Psoas muscle (tissue), 7 donors: ENCODE measurements at regions not wholly inside any gene's neighbourhood (a gene's known extent, or its start where the extent isn't known, plus 50 kb on each side); places are given as distances from the start of the nearest gene placed in this dataset.

Experiments used
- ATAC-seq, 4 donors: fragments of 200-7000 bp; cut with Tn5 transposase; one replicate each; pipeline ENCODE4 v1.9.1; 2020; ENCODE audit warnings: moderate library complexity in 3 of 4, mild to moderate bottlenecking in 2 of 4
- DNase-seq, 2 donors: peaks; one replicate each; pipeline ENCODE4 v3.0.0-alpha.2; 2020
- H3K27ac ChIP-seq: fragments of 200-600 bp; one replicate; pipeline ENCODE4 v1.8.0; 2022
- H3K27me3 ChIP-seq, 3 donors: fragments of 200-600 bp in 1 of 3; one replicate each; pipeline versions ENCODE4 v1.6.1 to v1.8.0; 2013 to 2022; ENCODE audit warnings: low read length in 2 of 3, mild to moderate bottlenecking in 2 of 3, moderate library complexity in 1 of 3; ENCODE audit not compliant: insufficient read depth in 3 of 3
- H3K36me3 ChIP-seq, 2 donors: fragments of 200-600 bp in 1 of 2; one replicate each; pipeline versions ENCODE4 v1.6.1 to v1.8.0; 2013 to 2022; ENCODE audit warnings: low read depth in 1 of 2, mild to moderate bottlenecking in 1 of 2, moderate library complexity in 1 of 2; ENCODE audit not compliant: insufficient read depth in 1 of 2
- H3K4me1 ChIP-seq: fragments of 200-600 bp; one replicate; pipeline ENCODE4 v1.8.0; 2022
- H3K4me3 ChIP-seq: fragments of 200-600 bp; one replicate; pipeline ENCODE4 v1.8.0; 2022; ENCODE audit warnings: mild to moderate bottlenecking
- H3K9me3 ChIP-seq: fragments of 200-600 bp; one replicate; pipeline ENCODE4 v1.8.0; 2022
- WGBS, 3 donors: extraction: QIAGEN DNeasy Blood & Tissue Kit; methylation state at CpG; one replicate each; pipeline versions ENCODE4 v1.1.6 to v1.1.7; 2013; 5-methylcytosine and 5-hydroxymethylcytosine counted together
- intact Hi-C, 2 donors: fragments of 100-400 bp; cut with DNase I; formaldehyde crosslinking; loops; one replicate each; pipeline versions ENCODE4 v1.11.0 to v1.14.2; 2022
- TF ChIP-seq, protein P1 (sequence below): fragments of 200-600 bp; IDR thresholded peaks from one replicate; pipeline ENCODE4 v1.8.0; 2022; ENCODE audit warnings: antibody characterized with exemption
- donor health status: healthy with polysubstance abuse.
- donor health status: DM: no; HTN: no; CAD: no; lungs with moderate emphysema.
- donor health status: Bipolar disorder and iron deficiency.
- donor health status: healthy.
- donor health status: DM: yes; HTN: yes; CAD: no.
- donor health status: DM: no; HTN: no; CAD: no.
- donor health status: DM: yes; HTN: yes; CAD: no.

DNA sequence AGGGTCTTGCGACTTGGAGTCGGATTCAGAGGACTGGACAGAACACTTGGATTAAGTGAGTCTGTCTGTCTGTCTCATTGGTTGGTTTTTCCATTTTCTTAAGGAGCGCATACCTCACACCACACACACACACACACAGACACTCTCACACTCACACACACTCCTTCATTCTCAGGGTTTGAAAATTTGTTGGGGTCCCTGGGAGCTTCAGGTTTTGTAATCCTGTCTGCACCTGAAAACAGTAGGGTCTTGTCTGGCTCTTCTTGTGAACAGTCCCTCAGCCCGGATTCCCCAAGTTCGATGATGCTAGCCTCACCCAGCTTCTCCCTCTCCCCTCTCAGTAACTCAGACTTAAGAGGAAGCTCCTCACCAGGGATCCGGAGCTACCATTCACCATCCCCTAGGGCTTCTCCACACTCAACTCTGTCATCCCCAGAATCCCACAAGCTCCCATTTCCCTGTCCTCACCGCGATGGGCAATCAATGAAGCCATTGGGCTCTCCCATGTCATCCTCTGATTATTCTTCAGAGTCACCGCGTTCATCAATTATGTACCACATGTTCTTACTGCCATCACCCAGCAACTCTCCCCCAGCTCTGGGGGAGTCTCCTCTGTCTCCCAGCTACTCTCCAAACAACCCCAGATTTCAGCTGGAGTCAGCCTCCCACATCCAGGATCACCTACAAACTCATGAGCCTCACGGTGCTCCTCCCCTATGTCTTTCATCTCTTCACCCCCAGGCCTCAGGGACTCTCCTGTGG lies 1530.9 kb upstream of the TPTE start:
- peaks cover 11 to 56% (median 17%) of the 10 kb centered on the region in 3 donors for H3K27me3 ChIP-seq
- TF ChIP-seq, protein P1, sequence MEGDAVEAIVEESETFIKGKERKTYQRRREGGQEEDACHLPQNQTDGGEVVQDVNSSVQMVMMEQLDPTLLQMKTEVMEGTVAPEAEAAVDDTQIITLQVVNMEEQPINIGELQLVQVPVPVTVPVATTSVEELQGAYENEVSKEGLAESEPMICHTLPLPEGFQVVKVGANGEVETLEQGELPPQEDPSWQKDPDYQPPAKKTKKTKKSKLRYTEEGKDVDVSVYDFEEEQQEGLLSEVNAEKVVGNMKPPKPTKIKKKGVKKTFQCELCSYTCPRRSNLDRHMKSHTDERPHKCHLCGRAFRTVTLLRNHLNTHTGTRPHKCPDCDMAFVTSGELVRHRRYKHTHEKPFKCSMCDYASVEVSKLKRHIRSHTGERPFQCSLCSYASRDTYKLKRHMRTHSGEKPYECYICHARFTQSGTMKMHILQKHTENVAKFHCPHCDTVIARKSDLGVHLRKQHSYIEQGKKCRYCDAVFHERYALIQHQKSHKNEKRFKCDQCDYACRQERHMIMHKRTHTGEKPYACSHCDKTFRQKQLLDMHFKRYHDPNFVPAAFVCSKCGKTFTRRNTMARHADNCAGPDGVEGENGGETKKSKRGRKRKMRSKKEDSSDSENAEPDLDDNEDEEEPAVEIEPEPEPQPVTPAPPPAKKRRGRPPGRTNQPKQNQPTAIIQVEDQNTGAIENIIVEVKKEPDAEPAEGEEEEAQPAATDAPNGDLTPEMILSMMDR, result no peak
- H3K4me3 ChIP-seq, result no peak overlapping the region
- no peaks in the 10 kb centered on the region for H3K4me1 ChIP-seq
- WGBS, 3 donors, result 52 to 63% (median 55%) methylated on average over 11 of the region's 11 CpGs
- H3K27ac ChIP-seq, result no peak overlapping the region
- intact Hi-C loops, result no loop called here
- no peaks in the 10 kb centered on the region for H3K9me3 ChIP-seq
- no peaks in the 10 kb centered on the region for H3K36me3 ChIP-seq
- ATAC-seq, result peak in 1 of 4 donors; percentile 24
- no peak for DNase-seq

DNA sequence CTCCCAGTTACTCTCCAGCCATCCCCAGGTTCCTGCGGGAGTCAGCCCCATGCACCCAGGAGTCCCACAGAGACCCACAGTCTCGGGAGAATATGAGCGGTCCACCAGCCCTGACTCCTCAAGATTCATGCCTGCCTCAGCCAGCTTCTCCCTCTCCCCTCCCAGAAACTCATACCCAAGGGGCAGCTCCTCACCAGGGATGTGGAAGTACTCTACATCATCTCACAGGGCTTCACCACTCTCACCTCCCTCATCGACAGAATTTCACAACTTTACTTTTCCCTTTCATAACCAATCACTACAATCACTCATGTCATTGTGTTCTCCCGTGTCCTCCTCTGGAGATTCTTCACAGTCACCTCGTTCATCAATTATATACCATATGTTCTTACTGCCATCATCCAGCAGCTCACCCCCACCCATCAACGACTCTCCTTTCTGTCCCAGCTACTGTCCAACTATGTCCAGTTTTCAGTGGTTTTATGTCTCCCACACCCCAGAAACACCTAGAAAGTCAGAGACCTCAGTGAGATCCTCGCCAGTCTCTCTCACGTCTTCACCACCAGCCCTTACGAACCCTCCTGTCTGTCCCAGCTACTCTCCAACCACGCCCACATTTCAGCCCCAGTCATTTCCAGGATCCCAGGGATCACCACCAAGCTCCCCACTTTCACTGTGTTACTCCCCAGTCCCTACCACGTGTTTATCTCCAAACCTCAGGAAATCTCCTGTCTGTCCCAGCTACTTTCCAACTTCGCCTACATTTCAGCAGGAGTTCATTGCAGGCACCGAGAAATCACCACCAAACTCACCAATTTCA lies 1530.1 kb upstream of the TPTE start:
- H3K9me3 ChIP-seq, result no peaks in the 10 kb centered on the region

DNA sequence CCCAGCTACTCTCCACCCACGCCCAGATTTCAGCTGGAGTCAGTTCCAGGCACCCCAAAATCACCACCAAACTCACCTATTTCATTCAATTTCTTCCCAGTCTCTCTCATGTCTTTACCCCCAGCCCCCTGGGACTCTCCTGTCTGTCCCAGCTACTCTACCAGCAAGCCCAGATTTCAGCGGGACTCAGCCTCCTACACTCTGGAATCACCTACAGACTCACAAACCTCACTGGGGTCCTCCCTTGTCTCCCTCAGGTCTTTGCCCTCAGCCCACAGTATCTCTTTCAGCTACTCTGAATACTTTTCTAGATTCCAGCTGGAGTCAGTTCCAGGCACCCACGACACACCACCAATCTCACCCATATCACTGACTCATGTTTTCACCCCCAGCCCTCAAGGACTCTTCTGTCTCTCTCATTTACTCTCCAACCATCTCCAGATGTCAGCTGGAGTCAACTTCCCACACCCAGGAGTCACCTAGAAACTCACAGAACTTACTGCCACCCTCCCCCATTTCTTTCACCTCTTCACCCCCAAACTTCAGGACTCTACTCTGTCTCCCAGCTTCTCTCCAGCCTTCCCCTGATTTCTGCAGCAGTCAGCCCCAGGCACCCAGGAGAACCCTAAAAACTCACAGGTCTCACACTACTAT lies 1529.3 kb upstream of the TPTE start:
- no peak for DNase-seq
- WGBS, 3 donors, result 42 to 52% (median 43%) methylated on average over 3 of the region's 3 CpGs
- no peak for ATAC-seq

More for the DNA sequence above, 1530.1 kb upstream of the TPTE start:
- ATAC-seq (no peak), DNase-seq (no peak)
- no peak overlapping the region for H3K4me3 ChIP-seq
- H3K4me1 ChIP-seq, result no peaks in the 10 kb centered on the region
- H3K36me3 ChIP-seq, result no peaks in the 10 kb centered on the region
- no peak overlapping the region for H3K27ac ChIP-seq
- intact Hi-C loops, result no loop called here
- H3K27me3 ChIP-seq, result peaks cover 11 to 63% (median 17%) of the 10 kb centered on the region in 3 donors
- TF ChIP-seq, protein P1, result no peak
- 51 to 58% (median 55%) methylated on average over 14 of the region's 14 CpGs for WGBS, 3 donors

DNA sequence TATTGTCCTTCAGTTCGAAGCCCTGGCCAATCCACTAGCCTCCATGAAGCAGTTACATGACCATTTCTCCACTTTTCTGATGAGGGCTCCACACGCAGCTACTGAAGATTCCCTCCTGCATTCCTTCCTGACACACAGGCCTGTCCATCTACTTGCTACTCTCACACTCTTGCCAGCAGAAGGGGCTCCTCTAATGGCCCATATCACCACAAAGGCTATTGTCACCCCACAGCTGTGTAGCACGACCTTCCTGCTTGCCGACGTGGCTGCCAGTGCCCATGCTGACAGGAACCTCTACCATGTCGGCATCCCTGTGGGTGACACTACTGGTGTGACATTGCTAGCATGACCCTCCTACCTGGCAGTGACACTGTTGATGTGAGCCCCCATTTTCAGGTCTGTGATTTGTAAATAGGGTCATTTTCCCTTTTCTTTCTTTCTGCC lies 1528.6 kb upstream of the TPTE start:
- peaks cover 11 to 72% (median 17%) of the 10 kb centered on the region in 3 donors for H3K27me3 ChIP-seq
- H3K36me3 ChIP-seq, result no peaks in the 10 kb centered on the region

More for the DNA sequence above, 1529.3 kb upstream of the TPTE start:
- H3K27ac ChIP-seq, result no peak overlapping the region
- H3K36me3 ChIP-seq, result no peaks in the 10 kb centered on the region
- no peaks in the 10 kb centered on the region for H3K9me3 ChIP-seq
- H3K27me3 ChIP-seq, result peaks cover 11 to 66% (median 17%) of the 10 kb centered on the region in 3 donors
- no peak overlapping the region for H3K4me3 ChIP-seq
- H3K4me1 ChIP-seq, result no peaks in the 10 kb centered on the region
- TF ChIP-seq, protein P1, result no peak
- intact Hi-C loops, result no loop called here

More for the DNA sequence above, 1528.6 kb upstream of the TPTE start:
- Histone ChIP-seq H3K4me3 (no peak overlapping the region), H3K4me1 (no peaks in the 10 kb centered on the region), H3K9me3 (no peaks in the 10 kb centered on the region), H3K27ac (no peak overlapping the region)
- TF ChIP-seq, protein P1, result no peak
- peak in 1 of 2 donors; percentile 60 for DNase-seq
- ATAC-seq, result peak in 3 of 4 donors; percentile 17 to 47 (median 27)
- intact Hi-C loops, result no loop called here
- WGBS, 3 donors, result 51 to 57% (median 56%) methylated on average over 6 of the region's 6 CpGs
